ENCODE measurements at regions not wholly inside any gene's neighbourhood (a gene's known extent, or its start where the extent isn't known, plus 50 kb on each side); places are given as distances from the start of the nearest gene placed in this dataset.
"Not testable (repeated sequence)": the region's sequence is repeated elsewhere in the genome, so short reads cannot be mapped to it uniquely, and the experiment has no call there.

DNA sequence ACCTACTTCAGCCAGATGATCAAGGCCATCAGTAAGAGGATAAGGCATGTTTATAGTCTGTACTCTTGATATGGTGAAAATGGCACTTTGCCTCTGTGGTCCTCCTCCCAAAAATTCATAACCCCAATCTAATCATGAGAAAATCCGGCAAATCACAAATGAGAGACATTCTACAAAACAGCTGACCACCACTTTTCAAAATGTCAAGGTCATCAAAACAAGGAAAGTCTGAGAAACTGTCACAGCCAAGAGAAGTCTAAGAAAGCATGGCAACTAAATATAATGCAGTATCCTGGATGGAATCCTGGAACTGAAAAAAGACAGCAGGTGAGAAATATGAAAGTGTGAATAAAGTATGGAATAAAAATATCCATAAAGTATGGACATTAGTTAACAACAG, 226.6 kb upstream of the INTU start:
- no peak for DNase-seq (ENCODE audit: low spot score)

DNA sequence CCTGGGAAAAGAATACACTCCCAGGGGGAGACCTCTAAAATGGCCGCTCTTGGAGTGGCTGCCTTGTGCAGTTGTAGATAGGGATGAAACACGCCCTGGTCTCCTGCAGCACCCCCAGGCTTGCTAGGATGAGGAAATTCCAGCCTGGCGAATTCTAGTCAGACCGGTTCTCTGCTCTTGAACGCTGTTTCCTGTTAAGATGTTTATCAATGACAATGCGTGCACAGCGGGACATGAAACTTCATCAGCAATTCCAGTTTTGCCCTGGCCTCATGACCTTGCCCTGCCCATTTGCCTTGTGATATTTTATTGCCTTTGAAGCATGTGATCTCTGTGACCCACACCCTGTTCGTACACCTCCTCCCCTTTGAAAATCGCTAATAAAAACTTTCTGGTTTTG, 225.2 kb upstream of the INTU start:
- not testable (repeated sequence) for DNase-seq (ENCODE audit: low spot score)

DNA sequence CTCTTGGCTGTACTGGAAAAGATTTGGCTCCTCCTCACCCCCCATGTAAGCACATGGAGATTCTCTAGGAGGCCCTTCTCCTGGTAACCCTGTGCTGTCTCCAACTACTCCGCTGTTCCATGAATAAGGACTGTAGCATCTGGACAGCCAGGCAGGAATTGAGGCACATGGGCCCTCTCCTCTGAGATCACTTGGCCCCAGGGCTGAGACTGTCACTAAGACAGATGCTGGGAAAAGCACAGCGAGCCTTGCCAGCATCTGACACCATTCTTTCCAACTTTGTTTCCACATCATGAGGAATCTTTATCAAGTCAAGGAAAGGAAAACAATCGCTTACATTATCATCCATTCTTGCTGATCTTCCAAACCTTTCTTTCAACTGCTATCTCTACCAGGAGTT, 222.6 kb upstream of the INTU start:
- DNase-seq (ENCODE audit: low spot score): no peak

DNA sequence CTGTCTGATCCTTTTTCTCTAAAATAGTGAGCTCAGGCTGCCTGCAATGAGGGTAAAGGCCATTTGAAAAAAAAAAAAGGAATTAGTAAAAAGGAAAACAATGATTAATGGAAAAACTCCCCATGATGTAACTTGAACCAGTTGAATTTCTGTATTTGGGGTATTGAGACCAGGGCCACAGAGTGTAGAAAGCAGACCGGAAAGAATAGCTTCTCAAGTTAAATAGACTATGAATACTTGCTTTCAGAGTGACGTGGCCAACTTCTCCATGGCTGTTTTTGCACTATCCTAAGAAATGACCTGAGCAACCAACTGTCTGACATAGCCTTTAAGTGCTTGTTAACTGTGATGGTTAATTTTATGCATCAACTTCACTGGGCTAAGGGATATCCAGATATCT, 222.1 kb upstream of the INTU start:
- DNase-seq (ENCODE audit: low spot score): no peak

DNA sequence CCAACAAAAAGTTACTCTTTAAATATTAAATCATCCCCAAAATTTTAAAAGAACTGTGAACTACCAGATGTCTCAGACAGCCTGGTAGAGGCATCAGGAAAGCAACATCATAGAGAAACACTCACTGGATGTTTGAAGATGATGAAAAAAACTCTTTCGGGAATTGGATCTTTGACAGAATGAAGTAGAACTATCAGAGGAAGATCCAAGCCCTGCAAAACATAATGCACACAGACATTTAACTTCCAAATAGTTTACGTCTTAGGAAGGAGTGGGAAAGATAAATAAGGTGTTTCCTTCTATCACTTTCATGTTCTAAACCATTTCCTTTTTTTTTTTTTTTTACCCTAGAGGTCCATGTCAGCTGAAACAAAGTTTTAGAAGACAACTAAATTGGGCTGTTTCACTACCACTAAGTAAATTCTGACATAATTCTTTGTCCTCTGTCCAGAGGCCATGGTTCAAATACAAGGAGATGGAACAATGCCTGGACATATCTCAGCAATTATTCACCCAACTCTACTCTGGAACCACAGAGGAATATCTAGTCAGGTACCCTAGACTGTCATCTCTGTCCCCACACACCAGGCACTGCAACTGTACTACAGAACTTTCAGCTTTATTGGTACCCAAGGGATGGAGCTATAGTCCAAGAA, 217.7 kb upstream of the INTU start:
- no peak for DNase-seq (ENCODE audit: low spot score)

DNA sequence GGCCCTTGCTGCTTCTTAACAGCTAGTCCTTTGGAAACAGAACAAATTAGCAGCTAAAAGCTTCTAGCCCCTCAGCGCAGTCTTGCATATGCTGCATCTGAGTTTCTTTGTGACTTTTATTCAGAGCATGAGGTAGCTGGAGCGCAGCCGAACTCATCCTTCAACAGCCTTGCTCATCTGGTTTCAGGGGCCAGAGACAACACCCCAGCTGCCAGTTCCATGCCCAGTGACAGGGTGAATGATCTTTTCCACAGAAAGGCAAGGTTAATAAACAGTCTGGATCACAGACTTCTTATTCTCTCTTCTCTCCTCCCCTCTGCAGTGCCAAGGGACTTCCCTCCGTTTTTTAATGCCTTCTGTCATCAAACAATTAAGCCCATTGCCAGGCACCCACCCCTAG, 216.6 kb upstream of the INTU start:
- DNase-seq (ENCODE audit: low spot score): no peak

DNA sequence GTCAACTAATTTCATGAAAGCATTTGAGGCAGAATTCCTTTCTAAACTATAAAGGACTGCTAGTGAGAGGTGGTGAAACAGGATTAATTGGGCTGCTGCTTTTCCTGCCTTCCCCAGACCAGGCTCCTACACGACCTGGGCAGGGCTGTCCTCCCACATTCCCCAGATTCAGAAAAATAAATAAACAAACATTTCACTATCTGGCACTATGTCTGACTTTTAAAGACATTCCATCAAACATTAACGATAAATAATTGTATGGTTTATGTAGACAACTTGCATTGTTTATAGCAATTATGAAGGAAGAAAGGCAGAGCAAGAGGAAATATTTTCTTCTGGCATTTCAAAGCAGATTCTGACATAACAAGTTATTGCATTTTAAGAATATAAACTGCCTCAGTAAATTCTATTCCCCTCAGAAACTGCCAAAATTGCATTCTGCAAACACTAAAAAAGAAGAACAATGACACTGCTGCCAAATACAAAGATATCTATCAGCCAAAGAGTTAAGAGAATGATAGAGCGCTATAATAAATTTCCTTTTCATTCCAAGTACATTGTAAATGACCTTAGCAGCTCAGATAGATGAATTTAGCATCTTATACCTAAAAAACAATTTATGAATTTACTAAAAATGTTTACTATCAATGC, 214.7 kb upstream of the INTU start:
- DNase-seq (ENCODE audit: low spot score): no peak

DNA sequence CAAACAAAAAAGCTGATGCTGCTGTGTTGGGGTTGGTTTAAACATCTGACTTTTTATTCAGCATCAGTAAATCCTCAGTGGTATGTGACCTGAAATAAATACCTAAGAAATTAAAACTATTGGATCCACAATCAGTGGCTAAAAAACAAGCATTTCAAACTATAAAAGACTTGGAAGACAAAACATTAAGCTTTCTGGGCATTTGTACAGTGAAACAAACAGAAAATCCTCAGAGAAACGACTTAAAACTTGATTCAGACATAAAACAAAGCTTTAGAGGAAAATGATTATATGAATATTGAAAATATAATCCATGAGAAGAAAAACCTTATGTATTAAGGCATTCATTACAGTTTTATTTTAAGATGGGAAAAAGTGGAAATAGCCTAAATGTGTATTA, 213.3 kb upstream of the INTU start:
- no peak for DNase-seq (ENCODE audit: low spot score)

DNA sequence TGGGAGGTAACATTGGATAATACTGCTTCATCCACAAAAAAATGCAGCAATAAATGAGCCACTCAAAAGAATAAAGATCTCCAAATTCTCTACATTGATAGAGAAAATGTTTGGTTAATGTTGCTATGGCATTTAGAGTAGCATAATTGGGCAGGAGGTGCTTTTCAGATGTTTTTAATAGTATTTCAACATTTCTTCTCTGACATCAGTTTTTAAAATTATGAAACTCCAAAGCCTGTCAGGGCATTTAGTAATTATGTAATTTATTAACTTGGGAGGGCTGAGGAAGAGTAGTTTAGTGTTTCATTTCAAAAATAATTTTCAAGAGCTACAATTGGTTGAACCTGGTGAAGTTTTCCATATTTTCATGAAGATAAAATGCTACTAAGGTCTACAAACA, 211.3 kb upstream of the INTU start:
- DNase-seq (ENCODE audit: low spot score): no peak

DNA sequence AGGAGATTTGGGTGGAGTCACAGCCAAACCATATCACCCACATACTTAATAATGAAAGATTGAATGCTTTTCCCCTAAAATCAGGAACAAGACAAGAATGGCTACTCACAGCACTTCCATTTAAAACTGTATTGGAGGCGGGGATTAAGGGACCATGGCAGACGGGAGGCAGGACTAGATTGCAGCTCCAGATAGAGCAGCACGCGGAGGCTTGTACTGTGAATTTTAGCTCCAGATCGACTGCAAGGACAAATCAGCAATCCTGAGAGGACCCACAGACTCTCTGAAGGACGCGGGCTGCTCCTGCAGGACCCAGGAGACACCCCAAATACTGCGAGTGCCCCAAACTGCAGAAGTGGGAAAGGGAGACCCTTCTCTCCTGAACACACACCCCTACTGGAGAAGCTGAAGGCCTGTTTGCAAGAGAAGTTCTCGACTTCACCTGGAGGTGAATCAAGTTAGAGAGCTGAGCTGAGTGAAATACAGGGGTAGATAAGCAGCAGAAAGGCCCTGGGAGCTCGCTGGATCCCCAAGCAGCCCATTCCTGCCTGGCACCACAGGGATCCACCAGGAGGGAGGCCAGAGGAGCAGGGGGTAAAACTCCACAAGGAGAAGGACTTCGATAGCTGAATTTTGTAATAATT, 207.4 kb upstream of the INTU start:
- DNase-seq (ENCODE audit: low spot score): no peak

DNA sequence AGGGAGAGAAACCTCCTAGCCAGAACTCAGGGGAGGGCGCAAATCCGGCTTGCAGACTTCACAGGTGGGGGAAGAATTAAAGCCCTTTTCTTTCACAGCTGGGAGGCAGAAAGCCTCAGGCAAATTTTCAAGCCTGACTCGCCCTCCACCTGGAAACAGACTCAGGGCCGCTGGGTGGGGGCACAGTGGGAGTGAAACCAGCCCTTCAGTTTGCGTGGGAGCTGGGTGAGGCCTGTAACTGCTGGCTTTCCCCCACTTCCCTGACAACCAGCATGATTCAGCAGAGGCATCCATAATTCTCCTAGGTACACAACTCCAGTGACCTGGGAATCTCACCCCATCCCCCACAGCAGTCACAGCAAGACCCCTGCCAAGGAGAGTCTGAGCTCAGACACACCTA, 206.9 kb upstream of the INTU start:
- DNase-seq (ENCODE audit: low spot score): no peak

DNA sequence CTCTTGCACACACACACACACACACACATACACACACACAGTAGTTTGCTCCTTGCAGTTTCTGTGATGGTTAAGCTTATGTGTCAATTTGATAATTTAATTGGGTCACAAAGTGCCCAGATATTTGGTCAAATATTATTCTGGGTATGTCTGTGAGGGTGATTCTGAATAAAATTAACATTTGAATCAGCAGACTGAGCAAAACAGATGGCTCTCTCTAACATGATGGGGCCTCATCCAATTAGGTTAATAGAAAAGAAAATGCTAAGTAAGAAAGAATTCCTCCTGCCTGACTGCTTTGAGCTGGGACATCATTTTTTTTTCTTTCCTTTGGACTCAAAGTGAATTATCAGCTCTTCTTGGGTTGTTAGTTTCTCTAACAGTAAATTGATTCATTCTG, 191.2 kb upstream of the INTU start:
- DNase-seq (ENCODE audit: low spot score): peak; percentile 6

DNA sequence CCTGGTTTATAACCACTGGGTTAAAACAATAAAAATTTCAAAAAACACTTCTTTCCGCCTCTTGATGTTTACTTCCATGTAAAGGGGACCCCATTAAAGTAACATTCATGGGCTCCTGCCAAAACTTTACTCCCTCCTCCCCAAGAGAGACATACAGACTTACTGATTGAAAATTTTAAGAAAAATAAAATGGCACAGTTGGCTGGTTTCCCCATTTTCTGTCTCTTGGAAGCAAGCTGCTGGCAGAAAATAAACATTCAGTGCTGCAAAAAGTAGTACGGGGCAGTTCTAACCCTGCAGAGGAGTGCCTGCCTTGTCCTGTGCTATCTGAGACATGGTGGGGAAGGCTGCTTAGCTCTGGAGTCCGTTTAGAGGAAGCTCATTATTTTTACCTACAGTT, 187.3 kb upstream of the INTU start:
- no peak for DNase-seq (ENCODE audit: low spot score)

DNA sequence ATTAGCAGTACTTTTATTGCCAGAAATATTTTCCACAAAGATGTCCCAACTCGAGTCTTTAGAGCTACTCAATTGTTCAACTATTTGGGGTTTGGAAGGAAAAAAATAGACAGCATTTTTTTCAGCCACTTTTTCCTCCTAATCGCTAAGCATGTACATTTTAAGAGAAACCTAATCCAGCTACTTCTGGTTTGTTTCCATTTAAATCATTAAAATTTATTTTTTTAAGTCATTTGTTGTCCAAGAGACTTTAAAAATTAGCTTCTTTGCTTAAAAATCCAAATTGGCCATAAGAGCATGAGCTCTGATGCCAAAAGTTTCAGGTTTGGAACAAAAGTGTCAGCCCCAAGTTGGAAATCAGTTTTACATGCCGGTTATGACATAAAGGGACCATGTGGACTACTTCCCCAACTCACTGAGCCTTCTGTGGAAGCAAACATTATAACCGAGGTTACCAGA, 186.3 kb upstream of the INTU start:
- no peak for DNase-seq (ENCODE audit: low spot score)

DNA sequence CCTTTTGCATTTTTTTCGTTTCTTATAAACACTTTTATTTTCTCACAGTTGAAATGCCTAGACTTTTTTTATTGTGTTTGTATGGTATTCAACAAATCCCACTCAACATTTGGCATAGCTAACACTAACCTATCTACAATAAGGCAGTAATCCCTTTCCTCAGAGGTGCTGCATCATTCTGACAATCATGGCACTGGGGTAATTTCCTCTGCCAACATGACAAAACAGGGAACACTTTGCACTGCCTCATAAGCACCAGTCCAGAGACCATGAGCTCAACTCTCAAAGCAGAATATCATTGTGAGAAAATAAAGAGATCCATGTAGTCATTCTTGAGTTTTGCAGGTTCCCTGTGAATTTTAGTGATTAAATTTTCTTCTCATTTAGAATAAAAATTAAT, 183.8 kb upstream of the INTU start:
- no peak for DNase-seq (ENCODE audit: low spot score)

DNA sequence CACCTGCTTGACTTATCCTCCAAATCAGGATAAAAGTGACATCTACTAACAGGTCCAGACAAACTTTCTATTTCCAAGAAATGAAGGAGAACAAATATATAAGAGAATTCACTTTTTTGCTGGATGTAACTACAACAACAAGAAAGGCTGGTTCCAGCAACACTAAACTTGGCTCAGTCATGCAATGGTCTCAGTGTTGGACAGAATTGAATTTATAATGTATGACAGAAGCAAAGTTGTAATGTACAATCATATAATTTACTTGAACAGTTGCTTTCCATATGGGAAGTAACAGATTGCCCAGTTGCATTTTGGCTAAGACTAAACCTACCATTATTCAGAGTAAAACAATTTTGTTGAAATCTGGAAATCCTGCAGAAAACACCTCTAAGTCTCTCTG, 183.3 kb upstream of the INTU start:
- no peak for DNase-seq (ENCODE audit: low spot score)

DNA sequence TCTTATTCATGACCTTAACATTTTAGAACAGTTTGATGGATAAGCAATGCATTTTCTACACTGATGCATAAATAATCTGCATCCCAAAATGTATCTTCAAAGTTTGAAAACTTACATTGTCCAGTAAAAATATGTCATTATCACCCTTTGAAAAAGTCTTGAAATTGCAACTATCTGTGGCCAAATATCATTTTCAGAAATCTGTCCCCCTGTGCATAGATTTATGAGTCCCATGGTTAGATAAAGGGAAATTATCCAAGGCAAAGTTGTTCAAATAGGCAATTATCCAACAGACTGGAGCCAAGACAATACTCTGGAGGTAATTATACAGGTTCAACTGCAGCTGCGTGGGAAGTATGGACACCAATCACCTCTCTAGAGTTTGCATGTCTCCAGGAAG, 182.5 kb upstream of the INTU start:
- DNase-seq (ENCODE audit: low spot score): no peak

DNA sequence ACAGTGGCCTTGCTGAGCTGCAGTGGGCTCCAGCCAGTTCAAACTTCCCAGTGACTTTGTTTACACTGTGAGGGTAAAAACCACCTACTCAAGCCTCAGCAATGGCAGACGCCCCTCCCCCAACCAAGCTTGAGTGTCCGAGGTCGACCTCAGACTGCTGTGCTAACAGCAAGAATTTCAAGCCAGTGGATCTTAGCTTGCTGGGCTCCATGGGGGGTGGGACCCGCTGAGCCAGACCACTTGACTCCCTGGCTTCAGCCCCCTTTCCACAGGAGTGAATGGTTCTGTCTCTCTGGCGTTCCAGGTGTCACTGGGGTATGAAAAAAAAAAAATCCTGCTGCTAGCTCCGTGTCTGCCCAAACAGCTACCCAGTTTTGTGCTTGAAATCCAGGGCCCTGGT, 168.9 kb upstream of the INTU start:
- DNase-seq (ENCODE audit: low spot score): no peak

DNA sequence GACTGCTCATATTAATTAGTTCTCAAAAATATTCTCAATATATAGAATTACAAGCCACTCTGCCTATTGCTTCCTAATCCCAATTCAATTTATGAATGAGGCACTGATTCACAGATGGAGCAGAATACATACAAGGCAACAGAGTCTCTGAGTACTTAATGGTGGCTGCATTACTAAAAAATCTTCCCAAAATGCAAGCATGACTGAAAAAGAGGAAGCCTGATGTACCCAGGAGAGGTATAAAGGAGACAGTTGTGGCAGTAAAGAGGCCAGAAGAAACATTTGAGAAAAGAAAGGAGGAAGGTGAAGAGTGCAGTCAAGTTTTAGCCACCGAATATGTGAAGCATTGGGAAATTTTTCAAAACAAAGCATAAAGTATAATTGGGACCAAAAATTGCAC, 163.2 kb upstream of the INTU start:
- DNase-seq (ENCODE audit: low spot score): no peak

DNA sequence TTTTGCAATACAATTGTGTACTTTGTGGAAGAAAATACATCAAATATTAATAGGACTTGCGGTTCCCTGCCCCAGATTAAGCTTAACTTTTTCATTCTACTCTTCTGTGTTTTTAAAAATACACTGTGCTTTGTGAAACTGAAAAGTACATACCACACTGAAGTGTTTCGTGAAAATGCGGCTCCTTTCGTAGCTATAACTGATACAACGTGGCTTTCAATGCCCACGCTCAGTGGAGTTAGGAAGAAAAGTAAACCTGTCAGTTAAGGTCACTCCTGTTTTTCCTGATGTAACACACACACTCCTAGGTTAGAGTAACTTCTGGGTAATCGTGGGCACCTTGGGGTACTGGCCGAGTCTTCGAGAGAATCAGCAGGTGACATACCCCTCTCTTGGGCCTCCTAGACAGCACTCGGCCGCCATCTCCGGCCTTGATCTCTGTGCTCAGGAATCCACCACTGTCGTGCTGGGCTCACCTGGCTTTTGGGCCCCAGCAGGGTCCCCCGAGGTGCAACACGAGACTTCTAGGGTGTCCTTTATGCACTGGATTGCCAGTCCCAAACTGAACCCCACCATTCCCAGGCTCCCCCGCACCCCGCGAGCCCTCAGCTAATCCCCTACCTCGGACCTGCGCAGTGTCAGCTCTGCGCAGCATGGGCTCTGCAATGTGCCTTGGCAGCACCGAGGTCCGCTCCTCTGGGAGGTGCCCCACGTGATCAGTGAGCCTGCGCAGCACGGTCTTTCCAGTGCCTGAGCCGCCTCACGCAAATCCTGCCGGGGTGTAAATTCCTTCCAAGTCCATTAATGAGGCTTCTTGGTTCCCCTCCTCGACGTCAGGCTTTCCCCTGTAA, 162.6 kb upstream of the INTU start:
- DNase-seq (ENCODE audit: low spot score): no peak

DNA sequence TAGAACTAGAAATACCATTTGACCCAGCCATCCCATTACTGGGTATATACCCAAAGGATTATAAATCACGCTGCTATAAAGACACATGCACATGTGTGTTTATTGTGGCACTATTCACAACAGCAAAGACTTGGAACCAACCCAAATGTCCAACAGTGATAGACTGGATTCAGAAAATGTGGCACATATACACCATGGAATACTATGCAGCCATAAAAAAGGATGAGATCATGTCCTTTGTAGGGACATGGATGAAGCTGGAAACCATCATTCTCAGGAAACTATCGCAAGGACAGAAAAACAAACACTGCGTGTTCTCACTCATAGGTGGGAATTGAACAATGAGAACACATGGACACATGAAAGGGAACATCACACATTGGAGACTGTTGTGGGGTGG, 154.5 kb upstream of the INTU start:
- not testable (repeated sequence) for DNase-seq (ENCODE audit: low spot score)

DNA sequence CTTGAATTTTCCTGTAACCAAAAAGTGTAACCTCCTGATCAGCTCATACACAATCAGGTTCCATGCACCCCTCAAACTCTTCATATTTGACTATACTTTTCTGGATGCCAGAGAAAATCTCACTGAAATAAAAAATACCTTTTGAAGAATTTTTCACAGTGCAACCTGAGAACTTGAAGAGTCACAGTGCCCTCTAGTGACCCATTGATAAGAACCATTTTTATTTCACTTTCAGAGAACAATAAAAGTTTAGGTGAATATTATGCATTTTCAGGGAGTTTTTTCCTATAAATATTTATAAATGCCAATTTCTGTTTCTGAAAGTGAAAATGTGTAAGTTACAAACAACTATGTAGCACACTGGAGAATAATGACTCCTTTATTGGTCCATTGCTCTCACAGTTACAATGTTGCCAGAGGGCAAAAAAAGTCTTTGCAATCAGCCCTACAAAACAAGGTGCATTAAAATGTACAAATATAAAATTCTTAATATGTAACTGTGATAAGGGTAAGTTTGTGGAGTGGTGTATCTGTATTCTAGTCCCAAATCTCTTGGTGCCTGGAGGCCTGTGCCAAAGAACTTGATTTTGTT, 153.6 kb upstream of the INTU start:
- peak; percentile 12 for DNase-seq (ENCODE audit: low spot score)

Data from cerebellar cortex (tissue), 1 donor.